MCF 10A (cell line): ENCODE measurements at regions not wholly inside any gene's neighbourhood (a gene's known extent, or its start where the extent isn't known, plus 50 kb on each side); places are given as distances from the start of the nearest gene placed in this dataset.

Source experiments
- BruUV-seq: library from RNA; stranded (reverse); fragments of 400-500 nt; replicated peaks from 2 replicates; lab custom pipeline; 2021; lab: Mats Ljungman, UMichigan
- CTCF ChIA-PET: fragments of 300-600 bp; sonication (Branson Sonifier 250); formaldehyde crosslinking; extraction: SDS; loops from one replicate; lab custom pipeline; 2021; ENCODE audit warnings: antibody characterized with exemption, inconsistent platforms; lab: Yijun Ruan, JAX
- POLR2A ChIA-PET: fragments of 300-600, 350-650 bp; sonication (Branson Sonifier 250); formaldehyde crosslinking; extraction: SDS; loops from one replicate; lab custom pipeline; 2020; ENCODE audit warnings: antibody characterized with exemption, inconsistent platforms; lab: Yijun Ruan, JAX
- DNase-seq: peaks from one replicate; pipeline ENCODE4 v3.0.0-alpha.2; 2018; ENCODE audit not compliant: unreplicated experiment
- H3K27ac Mint-ChIP-seq: one replicate; pipeline ENCODE4 v1.8.0; 2022; ENCODE audit warnings: mild to moderate bottlenecking, low read depth, mixed read lengths; ENCODE audit not compliant: unreplicated experiment
- H3K27me3 Mint-ChIP-seq: one replicate; pipeline ENCODE4 v1.8.0; 2022; ENCODE audit warnings: mixed read lengths; ENCODE audit not compliant: insufficient read depth, unreplicated experiment
- H3K36me3 Mint-ChIP-seq: one replicate; pipeline ENCODE4 v1.8.0; 2022; ENCODE audit warnings: mild to moderate bottlenecking, moderate library complexity, mixed read lengths; ENCODE audit not compliant: insufficient read depth, unreplicated experiment
- H3K4me1 Mint-ChIP-seq: one replicate; pipeline ENCODE4 v1.8.0; 2022; ENCODE audit warnings: mixed read lengths; ENCODE audit not compliant: insufficient read depth, unreplicated experiment
- H3K4me3 Mint-ChIP-seq: one replicate; pipeline ENCODE4 v1.8.0; 2022; ENCODE audit warnings: mild to moderate bottlenecking, moderate library complexity, mixed read lengths; ENCODE audit not compliant: unreplicated experiment
- H3K9me3 Mint-ChIP-seq: one replicate; pipeline ENCODE4 v1.8.0; 2022; ENCODE audit warnings: mixed read lengths; ENCODE audit not compliant: unreplicated experiment
- CTCF ChIP-seq: fragments of 200-600 bp; IDR thresholded peaks from one replicate; pipeline ENCODE4 v1.8.0; 2022; ENCODE audit warnings: antibody characterized with exemption, mild to moderate bottlenecking; ENCODE audit not compliant: unreplicated experiment
- intact Hi-C: fragments of 100-400 bp; cut with micrococcal nuclease; formaldehyde crosslinking; loops from 2 replicates; pipeline ENCODE4 v1.14.1; 2022

- no TSS peak for BruUV-seq
- no peaks in the 10 kb centered on the region for H3K9me3 Mint-ChIP-seq
- H3K36me3 Mint-ChIP-seq: peaks cover 6% of the 10 kb centered on the region
- no peak for TF ChIP-seq CTCF
- POLR2A ChIA-PET: no interaction called here
- no peaks in the 10 kb centered on the region for H3K4me1 Mint-ChIP-seq
- intact Hi-C loops: no loop called here
- CTCF ChIA-PET: interaction anchor here (3.9 kb wide), 1 partner anchor 10 kb away, joined by 19 read pairs; no protein-coding TSS in a partner anchor
- no peak for DNase-seq
- no peak overlapping the region for H3K27ac Mint-ChIP-seq
- no peaks in the 10 kb centered on the region for H3K27me3 Mint-ChIP-seq
- no peak overlapping the region for H3K4me3 Mint-ChIP-seq
Measured at GRCh38 chr11:23123753-23124152, 263.5 kb upstream of the CCDC179 start.

DNA sequence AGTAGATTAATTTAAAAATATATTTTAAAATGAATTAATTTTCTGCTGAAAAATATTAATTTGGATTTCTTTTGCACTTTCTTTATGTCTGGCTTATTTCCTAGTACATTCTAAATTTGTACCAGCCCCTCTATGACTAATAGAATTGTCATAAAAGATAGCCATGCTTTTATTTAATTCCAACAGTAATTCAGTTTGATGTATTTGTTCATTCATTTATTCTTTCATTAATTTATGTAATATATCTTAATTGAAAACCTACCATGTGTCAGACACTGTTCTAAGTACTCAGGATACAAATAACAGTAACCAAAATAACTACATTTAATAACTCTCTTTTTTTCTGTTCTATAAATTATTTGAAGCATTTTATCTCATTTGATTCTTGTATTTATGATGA, 264.0 kb upstream of the CCDC179 start:
- intact Hi-C loops: no loop called here
- no peak overlapping the region for H3K4me3 Mint-ChIP-seq
- no peaks in the 10 kb centered on the region for H3K27me3 Mint-ChIP-seq
- no TSS peak for BruUV-seq
- POLR2A ChIA-PET: no interaction called here
- no peaks in the 10 kb centered on the region for H3K4me1 Mint-ChIP-seq
- H3K36me3 Mint-ChIP-seq: peaks cover 6% of the 10 kb centered on the region
- TF ChIP-seq CTCF: no peak
- CTCF ChIA-PET: interaction anchor here (3.9 kb wide), 1 partner anchor 11 kb away, joined by 19 read pairs; no protein-coding TSS in a partner anchor
- no peak for DNase-seq
- H3K9me3 Mint-ChIP-seq: no peaks in the 10 kb centered on the region
- no peak overlapping the region for H3K27ac Mint-ChIP-seq

- Mint-ChIP-seq H3K9me3 (no peaks in the 10 kb centered on the region), H3K27ac (no peak overlapping the region), H3K36me3 (peaks cover 6% of the 10 kb centered on the region), H3K27me3 (no peaks in the 10 kb centered on the region), H3K4me3 (no peak overlapping the region), H3K4me1 (no peaks in the 10 kb centered on the region)
- no TSS peak for BruUV-seq
- intact Hi-C loops: no loop called here
- TF ChIP-seq CTCF: no peak
- ChIA-PET CTCF (interaction anchor here (3.9 kb wide), 1 partner anchor 12 kb away, joined by 19 read pairs; no protein-coding TSS in a partner anchor), POLR2A (no interaction called here)
- DNase-seq: no peak
Measured at GRCh38 chr11:23124996-23125395, 264.7 kb upstream of the CCDC179 start.

GRCh38 chr11:23127706-23128105, 267.4 kb upstream of the CCDC179 start:
- POLR2A ChIA-PET: no interaction called here
- no peaks in the 10 kb centered on the region for H3K4me1 Mint-ChIP-seq
- peaks cover 6% of the 10 kb centered on the region for H3K36me3 Mint-ChIP-seq
- no peak for TF ChIP-seq CTCF
- intact Hi-C loops: no loop called here
- H3K4me3 Mint-ChIP-seq: no peak overlapping the region
- CTCF ChIA-PET: interaction anchor here (0.6 kb wide), 1 partner anchor 14 kb away, joined by 4 read pairs; no protein-coding TSS in a partner anchor
- DNase-seq: no peak
- H3K9me3 Mint-ChIP-seq: peaks cover 13% of the 10 kb centered on the region
- BruUV-seq: no TSS peak
- no peaks in the 10 kb centered on the region for H3K27me3 Mint-ChIP-seq
- H3K27ac Mint-ChIP-seq: no peak overlapping the region
